NCI-H460 (cell line): ENCODE measurements at regions not wholly inside any gene's neighbourhood (a gene's known extent, or its start where the extent isn't known, plus 50 kb on each side); places are given as distances from the start of the nearest gene placed in this dataset.

Source experiments
- DNase-seq: peaks from one replicate; pipeline ENCODE4 v3.0.0-alpha.2; 2016; ENCODE audit warnings: low read depth; ENCODE audit errors: extremely low read depth

GRCh38 chr3:104514371-104514770 lies 852.3 kb upstream of the ALCAM start:
- no peak for DNase-seq

GRCh38 chr3:104514776-104515175 lies 851.9 kb upstream of the ALCAM start:
- no peak for DNase-seq

GRCh38 chr3:104519068-104519467 lies 847.6 kb upstream of the ALCAM start:
- no peak for DNase-seq

- DNase-seq = no peak
Observed at GRCh38 chr3:104519468-104520227, 847.1 kb upstream of the ALCAM start.

GRCh38 chr3:104520228-104520655 lies 846.5 kb upstream of the ALCAM start:
- no peak for DNase-seq

- DNase-seq = no peak
Observed at GRCh38 chr3:104521606-104522336, 844.9 kb upstream of the ALCAM start.

- DNase-seq = no peak
Observed at GRCh38 chr3:104523136-104523535, 843.6 kb upstream of the ALCAM start.

GRCh38 chr3:104526901-104527401 lies 839.8 kb upstream of the ALCAM start:
- no peak for DNase-seq

GRCh38 chr3:104530934-104531333 lies 835.8 kb upstream of the ALCAM start:
- no peak for DNase-seq

GRCh38 chr3:104536715-104537114 lies 830.0 kb upstream of the ALCAM start:
- no peak for DNase-seq

- no peak for DNase-seq
Observed at GRCh38 chr3:104537323-104537722, 829.4 kb upstream of the ALCAM start.

GRCh38 chr3:104546301-104546700 lies 820.4 kb upstream of the ALCAM start:
- no peak for DNase-seq

- DNase-seq = no peak
Observed at GRCh38 chr3:104547031-104547430, 819.7 kb upstream of the ALCAM start.

- no peak for DNase-seq
Observed at GRCh38 chr3:104548401-104548800, 818.3 kb upstream of the ALCAM start.

- no peak for DNase-seq
Observed at GRCh38 chr3:104549099-104549714, 817.5 kb upstream of the ALCAM start.

- no peak for DNase-seq
Observed at GRCh38 chr3:104553121-104553520, 813.6 kb upstream of the ALCAM start.

- DNase-seq = no peak
Observed at GRCh38 chr3:104554425-104554824, 812.3 kb upstream of the ALCAM start.

GRCh38 chr3:104555728-104556127 lies 811.0 kb upstream of the ALCAM start:
- no peak for DNase-seq

- DNase-seq = no peak
Observed at GRCh38 chr3:104556372-104557078, 810.2 kb upstream of the ALCAM start.

GRCh38 chr3:104561324-104561723 lies 805.4 kb upstream of the ALCAM start:
- DNase-seq = no peak
